Skeletal muscle tissue (tissue), 3 donors: ENCODE measurements at regions not wholly inside any gene's neighbourhood (a gene's known extent, or its start where the extent isn't known, plus 50 kb on each side); places are given as distances from the start of the nearest gene placed in this dataset.

Source experiments
- H3K27ac ChIP-seq: one replicate; pipeline ENCODE4 v1.7.0; 2013; ENCODE audit warnings: mild to moderate bottlenecking, low read depth, low read length, inconsistent platforms
- H3K27me3 ChIP-seq, 3 donors: one replicate each; pipeline ENCODE4 v1.7.0; 2013; ENCODE audit warnings: low read length in 3 of 3; ENCODE audit not compliant: control insufficient read depth in 3 of 3, insufficient read depth in 3 of 3
- H3K36me3 ChIP-seq, 3 donors: one replicate each; pipeline ENCODE4 v1.7.0; 2013; ENCODE audit warnings: low read length in 3 of 3; ENCODE audit not compliant: control insufficient read depth in 3 of 3, insufficient read depth in 3 of 3
- H3K4me1 ChIP-seq, 3 donors: one replicate each; pipeline ENCODE4 v1.7.0; 2013; ENCODE audit warnings: low read length in 3 of 3, mild to moderate bottlenecking in 3 of 3; ENCODE audit not compliant: control insufficient read depth in 3 of 3, insufficient read depth in 3 of 3
- H3K4me3 ChIP-seq, 3 donors: one replicate each; pipeline ENCODE4 v1.7.0; 2013; ENCODE audit warnings: low read length in 3 of 3
- H3K9ac ChIP-seq, 3 donors: one replicate each; pipeline ENCODE4 v1.7.0; 2013; ENCODE audit warnings: low read length in 3 of 3, mild to moderate bottlenecking in 3 of 3, moderate library complexity in 2 of 3, low read depth in 1 of 3
- H3K9me3 ChIP-seq, 3 donors: one replicate each; pipeline ENCODE4 v1.7.0; 2013; ENCODE audit warnings: low read length in 3 of 3; ENCODE audit not compliant: control insufficient read depth in 3 of 3
- donor health status: Osteomylitis.

DNA sequence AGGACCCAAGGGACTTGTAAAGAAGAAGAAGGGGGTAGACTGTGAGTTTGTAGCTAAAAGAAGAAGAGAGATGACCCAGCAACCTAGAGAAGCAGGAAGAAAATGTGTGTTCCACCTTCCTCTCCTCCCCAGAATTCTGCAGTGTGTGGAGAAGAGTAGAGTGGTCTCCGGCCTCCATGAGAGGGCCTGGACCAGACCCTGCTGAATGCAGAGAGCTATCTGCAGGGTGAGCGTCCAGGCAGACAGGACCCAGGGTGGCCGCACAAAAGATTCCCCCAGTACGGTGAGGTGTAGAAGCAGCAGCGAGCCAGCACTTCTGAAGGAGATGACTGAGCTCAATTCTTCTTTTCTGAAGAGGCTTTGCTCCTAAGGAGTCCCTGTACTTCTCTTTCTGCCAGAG lies 239.7 kb upstream of the ANKRD30A start:
- Histone ChIP-seq H3K36me3 (no peaks in the 10 kb centered on the region), H3K27me3 (no peaks in the 10 kb centered on the region), H3K4me3 (no peak overlapping the region), H3K27ac (no peak overlapping the region), H3K4me1 (no peaks in the 10 kb centered on the region), H3K9me3 (no peaks in the 10 kb centered on the region), H3K9ac (no peak overlapping the region)

DNA sequence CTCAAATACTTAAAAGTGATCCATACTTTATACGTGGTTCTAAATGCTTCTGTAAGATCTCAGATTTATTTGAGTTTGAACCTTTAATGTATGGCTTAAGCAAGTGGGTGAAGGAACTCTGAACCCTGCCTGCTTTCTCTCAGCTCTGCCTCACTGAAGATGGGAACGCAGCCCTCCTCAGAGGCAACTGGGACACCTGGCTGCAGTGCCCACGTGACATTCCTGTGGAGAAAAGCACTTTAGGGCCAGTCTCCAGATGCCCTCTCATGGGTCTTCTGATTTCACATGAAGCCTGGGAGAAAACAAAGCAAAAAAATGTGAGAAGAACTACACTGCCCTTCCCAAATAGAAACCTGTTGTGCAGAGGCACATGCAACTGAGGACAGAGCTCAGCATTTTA lies 242.6 kb upstream of the ANKRD30A start:
- H3K9ac ChIP-seq = no peak overlapping the region
- H3K36me3 ChIP-seq = no peaks in the 10 kb centered on the region
- H3K9me3 ChIP-seq = no peaks in the 10 kb centered on the region
- no peaks in the 10 kb centered on the region for H3K4me1 ChIP-seq
- H3K4me3 ChIP-seq = no peak overlapping the region
- H3K27me3 ChIP-seq = peaks cover 0 to 3% (median 0%) of the 10 kb centered on the region in 3 donors
- no peak overlapping the region for H3K27ac ChIP-seq

DNA sequence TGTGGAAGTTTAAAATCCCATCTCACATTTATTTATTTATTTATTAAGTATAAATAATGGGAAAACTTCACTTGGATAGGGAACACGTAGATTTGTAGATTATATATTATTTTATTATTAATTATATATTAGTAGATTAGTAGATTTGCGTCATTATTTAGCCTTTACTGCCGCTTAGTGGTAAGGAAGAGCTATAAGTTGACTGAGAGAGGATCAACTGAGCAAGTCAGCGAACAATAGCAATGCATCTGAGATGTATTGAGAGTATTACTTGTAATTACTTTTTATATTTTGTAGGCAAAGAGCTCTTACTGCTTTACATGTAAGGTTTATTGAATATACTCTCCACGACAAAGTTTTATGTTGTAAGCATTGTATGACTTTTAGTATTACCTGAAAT lies 244.5 kb upstream of the ANKRD30A start:
- no peak overlapping the region for H3K9ac ChIP-seq

DNA sequence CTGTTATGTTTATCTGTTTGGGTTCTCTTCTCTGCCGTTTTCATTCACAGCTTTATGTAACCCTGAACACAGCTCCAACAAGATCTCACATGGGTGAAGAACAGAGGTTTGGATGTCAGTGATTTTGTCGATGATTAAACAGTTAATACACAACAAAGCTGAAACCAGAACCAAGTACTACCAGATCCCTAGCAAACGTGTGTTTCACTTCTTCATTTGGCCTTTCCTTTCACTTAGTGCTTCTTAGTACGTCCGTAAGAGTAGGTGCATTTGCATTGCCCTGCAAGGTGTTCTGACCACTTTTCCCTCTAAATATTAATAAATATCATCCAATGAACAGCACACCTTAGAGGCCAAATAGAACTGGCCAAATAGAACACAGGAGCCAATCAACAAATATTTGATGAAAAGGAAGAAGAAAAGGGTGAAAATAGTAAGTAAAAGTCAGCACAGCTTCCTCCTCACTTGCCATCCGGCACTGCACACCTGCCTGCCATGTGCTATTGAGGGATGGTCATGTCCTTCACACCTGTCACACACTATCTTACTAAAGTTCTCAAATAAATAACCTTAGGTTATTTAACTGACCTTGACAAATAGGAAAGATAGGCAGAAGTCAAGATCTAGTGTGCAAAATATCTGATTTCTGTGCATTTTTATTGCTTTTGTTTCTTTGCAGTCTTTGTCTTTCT lies 252.6 kb upstream of the ANKRD30A start:
- Histone ChIP-seq H3K27ac (no peak overlapping the region), H3K9ac (no peak overlapping the region), H3K27me3 (no peaks in the 10 kb centered on the region), H3K36me3 (no peaks in the 10 kb centered on the region), H3K4me3 (no peak overlapping the region), H3K4me1 (no peaks in the 10 kb centered on the region), H3K9me3 (no peaks in the 10 kb centered on the region)

More for the DNA sequence above, 244.5 kb upstream of the ANKRD30A start:
- Histone ChIP-seq H3K27me3 (peaks cover 0 to 3% (median 0%) of the 10 kb centered on the region in 3 donors), H3K9me3 (no peaks in the 10 kb centered on the region), H3K4me3 (no peak overlapping the region), H3K4me1 (no peaks in the 10 kb centered on the region), H3K36me3 (no peaks in the 10 kb centered on the region), H3K27ac (no peak overlapping the region)

DNA sequence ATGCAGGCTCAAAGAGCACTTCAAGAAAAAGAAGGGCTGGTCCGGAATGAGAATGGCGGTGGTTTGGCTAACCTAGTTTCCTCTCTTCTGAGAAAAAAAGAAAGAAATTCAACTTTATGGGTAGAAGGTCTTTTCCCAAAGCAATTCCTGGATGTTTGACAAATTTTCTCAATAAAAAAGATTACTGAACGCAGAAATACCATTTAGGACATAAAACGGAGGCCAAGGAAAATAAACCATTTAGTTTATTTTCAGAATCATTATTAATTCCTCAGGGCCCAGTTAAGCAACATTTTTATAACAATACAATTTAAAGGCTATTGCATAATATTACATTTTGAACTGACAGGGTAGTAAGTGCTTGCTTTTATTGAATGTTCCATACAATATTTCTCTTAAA lies 284.6 kb upstream of the ANKRD30A start:
- Histone ChIP-seq H3K9me3 (peaks cover 0 to 2% (median 0%) of the 10 kb centered on the region in 3 donors), H3K36me3 (no peaks in the 10 kb centered on the region), H3K4me1 (no peaks in the 10 kb centered on the region), H3K9ac (no peak overlapping the region), H3K4me3 (no peak overlapping the region), H3K27me3 (no peaks in the 10 kb centered on the region), H3K27ac (no peak overlapping the region)

DNA sequence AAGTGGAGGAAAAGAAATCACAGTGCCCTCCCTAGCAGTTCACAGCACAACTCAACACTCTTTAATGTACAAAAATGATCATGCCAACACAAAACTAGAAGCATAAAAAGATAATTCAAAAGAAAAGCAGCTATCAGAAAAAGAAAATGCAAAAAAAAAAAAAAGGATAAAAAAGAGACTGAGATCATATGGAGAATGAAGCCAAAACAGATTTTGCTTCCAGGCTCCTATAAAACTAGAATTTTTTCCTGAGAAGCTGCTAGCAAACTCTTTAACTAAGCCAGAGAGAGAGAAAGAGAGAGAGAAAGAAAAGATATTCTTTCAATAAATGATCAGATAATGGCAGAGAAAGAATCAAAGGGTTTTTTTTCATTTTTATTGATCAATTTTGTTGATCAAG lies 288.0 kb upstream of the ANKRD30A start:
- H3K4me3 ChIP-seq = no peak overlapping the region
- no peaks in the 10 kb centered on the region for H3K27me3 ChIP-seq
- H3K27ac ChIP-seq = no peak overlapping the region
- H3K36me3 ChIP-seq = no peaks in the 10 kb centered on the region
- peaks cover 0 to 2% (median 0%) of the 10 kb centered on the region in 3 donors for H3K9me3 ChIP-seq
- H3K4me1 ChIP-seq = no peaks in the 10 kb centered on the region
- H3K9ac ChIP-seq = no peak overlapping the region

DNA sequence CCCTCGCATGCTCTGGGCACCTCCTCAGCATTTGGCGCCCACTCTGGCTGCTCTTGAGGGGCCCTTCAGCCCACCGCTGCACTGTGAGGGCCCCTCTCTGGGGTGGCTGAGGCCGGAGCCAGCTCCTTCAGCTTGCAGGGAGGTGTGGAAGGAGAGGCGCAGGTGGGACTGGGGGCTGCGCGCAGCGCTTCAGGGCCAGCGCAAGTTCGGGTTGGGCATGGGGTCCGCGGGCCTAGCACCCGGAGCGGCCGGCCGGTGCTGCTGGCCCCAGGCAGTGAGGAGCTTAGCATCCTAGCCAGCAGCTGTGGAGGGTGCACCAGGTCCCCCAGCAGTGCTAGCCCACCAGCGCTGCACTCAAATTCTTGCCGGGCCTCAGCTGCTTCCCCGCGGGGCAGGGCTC lies 305.6 kb upstream of the ANKRD30A start:
- H3K4me1 ChIP-seq = no peaks in the 10 kb centered on the region
- H3K27ac ChIP-seq = no peak overlapping the region

DNA sequence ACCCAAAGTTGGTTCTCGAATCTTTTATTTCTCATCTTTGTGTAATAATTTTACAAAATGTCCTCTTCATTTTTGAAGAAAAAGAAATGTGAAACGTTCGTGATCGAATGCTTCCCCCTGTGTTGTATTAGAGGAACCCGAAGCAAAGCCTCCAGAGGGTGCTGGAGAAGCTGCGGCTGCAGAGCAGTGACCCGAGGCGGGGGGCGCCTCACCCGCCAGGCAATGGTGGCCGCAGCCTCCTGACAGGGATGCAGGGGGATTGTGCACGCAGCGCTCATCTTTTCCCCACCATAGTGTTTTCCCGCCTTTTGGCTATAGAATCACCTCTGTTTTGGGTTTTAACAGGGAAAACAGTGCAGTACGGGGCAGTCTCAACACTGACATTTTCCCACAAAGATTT lies 307.5 kb upstream of the ANKRD30A start:
- no peak overlapping the region for H3K4me3 ChIP-seq
- H3K4me1 ChIP-seq = no peaks in the 10 kb centered on the region
- H3K9me3 ChIP-seq = no peaks in the 10 kb centered on the region
- no peak overlapping the region for H3K27ac ChIP-seq
- H3K36me3 ChIP-seq = no peaks in the 10 kb centered on the region
- H3K9ac ChIP-seq = no peak overlapping the region
- H3K27me3 ChIP-seq = no peaks in the 10 kb centered on the region

More for the DNA sequence above, 305.6 kb upstream of the ANKRD30A start:
- Histone ChIP-seq H3K9ac (no peak overlapping the region), H3K9me3 (no peaks in the 10 kb centered on the region), H3K36me3 (no peaks in the 10 kb centered on the region), H3K4me3 (no peak overlapping the region), H3K27me3 (no peaks in the 10 kb centered on the region)

DNA sequence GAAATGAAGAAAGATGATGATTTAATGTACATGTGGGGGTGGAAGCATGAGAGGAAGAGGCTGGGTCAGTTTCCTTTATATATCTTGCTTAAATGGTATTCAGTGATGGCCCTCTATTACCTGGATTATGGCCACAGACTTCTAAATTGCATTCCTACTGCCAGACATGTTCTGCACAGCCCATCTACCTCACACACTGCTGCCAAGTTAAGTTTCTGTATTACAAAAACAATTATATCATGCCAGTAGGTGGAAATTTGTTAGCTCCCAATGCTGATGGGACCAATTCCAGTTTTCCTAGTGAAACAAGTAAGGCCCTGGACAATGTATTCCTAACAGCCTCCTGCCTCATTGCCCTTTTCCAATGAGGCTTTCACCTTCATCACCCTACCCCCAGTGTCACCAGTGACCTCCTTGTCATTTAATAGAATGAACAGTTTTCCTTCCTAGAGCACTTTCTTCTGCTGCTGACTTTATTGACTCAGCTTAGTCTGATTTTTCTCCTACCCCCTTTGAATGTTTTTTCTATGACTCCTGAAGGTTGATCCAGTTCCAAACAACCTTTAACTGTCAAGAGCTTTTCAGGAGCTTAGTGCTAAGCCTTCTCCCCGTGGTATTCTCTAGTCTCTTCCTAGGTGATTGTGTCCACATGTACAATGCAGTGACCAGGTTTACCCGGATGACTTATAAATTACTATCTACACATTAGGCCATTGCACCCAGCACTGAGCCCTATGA lies 316.6 kb upstream of the ANKRD30A start:
- H3K4me1 ChIP-seq = no peaks in the 10 kb centered on the region
- no peaks in the 10 kb centered on the region for H3K36me3 ChIP-seq
- no peaks in the 10 kb centered on the region for H3K27me3 ChIP-seq
- H3K27ac ChIP-seq = no peak overlapping the region
- H3K9me3 ChIP-seq = no peaks in the 10 kb centered on the region
- no peak overlapping the region for H3K4me3 ChIP-seq
- H3K9ac ChIP-seq = no peak overlapping the region

DNA sequence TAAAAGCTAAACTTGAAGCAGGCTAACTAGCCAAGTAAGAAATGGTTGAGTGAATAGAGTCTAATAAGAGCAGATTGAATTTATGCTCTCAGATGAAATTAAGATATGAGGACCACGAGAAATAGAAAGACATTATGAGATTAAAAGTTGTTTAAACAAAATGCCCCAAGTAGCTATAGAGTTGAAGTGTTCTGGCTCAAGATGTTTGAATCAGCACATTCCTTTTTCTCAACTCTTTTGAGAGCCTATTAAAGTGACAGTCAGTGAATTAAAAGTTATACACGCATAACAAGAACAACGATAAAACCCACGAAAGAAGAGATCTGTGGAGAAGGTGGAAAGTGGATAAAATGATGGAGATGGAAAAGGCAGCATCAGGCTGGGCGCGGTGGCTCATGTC lies 322.2 kb upstream of the ANKRD30A start:
- Histone ChIP-seq H3K4me3 (no peak overlapping the region), H3K27me3 (no peaks in the 10 kb centered on the region), H3K4me1 (peaks cover 2 to 5% (median 4%) of the 10 kb centered on the region in 3 donors), H3K9ac (no peak overlapping the region), H3K9me3 (no peaks in the 10 kb centered on the region), H3K27ac (no peak overlapping the region), H3K36me3 (no peaks in the 10 kb centered on the region)
